H54 (cell line): ENCODE measurements at regions not wholly inside any gene's neighbourhood (a gene's known extent, or its start where the extent isn't known, plus 50 kb on each side); places are given as distances from the start of the nearest gene placed in this dataset.

Experiments
- DNase-seq: peaks from one replicate; pipeline ENCODE4 v3.0.0; 2011; ENCODE audit warnings: low spot score, mixed read lengths; ENCODE audit not compliant: insufficient read length
- FAIRE-seq: peaks from 3 replicates; lab custom pipeline; 2011; peaks lifted over from hg19 to GRCh38; lab: Jason Lieb, UNC
- POLR2A ChIP-seq: IDR thresholded peaks from 2 replicates; pipeline ENCODE4 v1.6.1; 2011; ENCODE audit warnings: low read depth, mild to moderate bottlenecking, low read length

DNA sequence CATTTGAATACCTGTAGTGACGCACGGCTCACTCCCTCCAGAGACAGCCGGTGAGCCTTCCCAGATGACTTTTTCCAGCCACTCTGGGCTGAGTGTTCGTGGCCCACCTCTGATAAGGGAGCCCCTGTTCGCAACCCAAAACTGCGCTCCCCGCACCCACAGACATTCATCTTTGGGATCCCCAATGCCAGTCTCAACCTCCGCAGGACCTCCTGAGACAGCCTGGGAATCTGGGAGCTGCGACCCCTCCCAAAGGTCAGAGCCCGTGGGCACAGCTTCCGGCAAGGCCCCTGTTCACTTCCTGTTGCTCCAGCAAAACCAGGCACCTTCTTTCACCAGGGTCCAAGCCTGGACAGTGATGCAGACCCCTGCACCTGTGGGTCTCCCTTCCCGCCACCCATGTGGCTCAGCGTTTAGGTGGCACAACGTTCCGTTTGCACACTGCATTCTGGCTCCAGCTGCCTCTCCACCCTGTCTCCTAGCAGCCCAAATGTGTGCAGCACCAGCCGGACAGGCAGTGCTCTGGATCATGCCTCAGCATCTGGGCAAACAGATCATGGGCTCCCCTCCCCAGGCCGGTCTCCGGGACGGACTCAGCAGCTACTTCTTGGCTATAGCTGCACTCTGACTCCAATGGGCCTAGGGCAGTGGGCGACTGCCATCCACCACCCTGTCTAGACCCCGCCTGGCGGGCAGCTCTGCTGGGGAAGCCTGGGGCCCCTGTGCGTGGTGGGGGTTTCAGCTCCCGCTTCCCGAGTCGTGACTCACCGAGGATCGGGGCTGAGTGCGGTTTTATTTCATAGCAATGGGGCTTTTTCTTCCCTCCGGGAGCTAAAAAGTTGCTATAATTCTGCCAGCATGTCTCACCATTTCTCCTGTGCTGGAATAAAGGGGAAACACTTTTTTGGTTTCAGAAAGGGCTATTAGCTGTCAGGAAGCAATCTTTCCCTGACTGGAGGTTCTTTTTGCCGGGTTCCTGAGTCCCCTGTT, 156.0 kb downstream of the OLFM1 start:
- TF ChIP-seq POLR2A = no peak
- DNase-seq (no peak), FAIRE-seq (no peak)

GRCh38 chr9:135244271-135245221, 157.1 kb downstream of the OLFM1 start:
- FAIRE-seq = no peak

GRCh38 chr9:135245482-135246247, 158.2 kb downstream of the OLFM1 start:
- no peak for TF ChIP-seq POLR2A
- DNase-seq (no peak), FAIRE-seq (no peak)

More at GRCh38 chr9:135244271-135245221, 157.1 kb downstream of the OLFM1 start:
- DNase-seq = no peak
- TF ChIP-seq POLR2A = no peak

- FAIRE-seq (no peak), DNase-seq (no peak)
- TF ChIP-seq POLR2A = no peak
These were observed 159.1 kb downstream of the OLFM1 start for GRCh38 chr9:135246248-135247205.

- FAIRE-seq (no peak), DNase-seq (no peak)
- TF ChIP-seq POLR2A = no peak
These were observed 159.9 kb downstream of the OLFM1 start for GRCh38 chr9:135247227-135247930.

- DNase-seq (no peak), FAIRE-seq (no peak)
- TF ChIP-seq POLR2A = no peak
These were observed 160.6 kb downstream of the OLFM1 start for GRCh38 chr9:135248111-135248510.

GRCh38 chr9:135248721-135249120, 161.3 kb downstream of the OLFM1 start:
- no peak for TF ChIP-seq POLR2A
- no peak for FAIRE-seq
- no peak for DNase-seq

DNA sequence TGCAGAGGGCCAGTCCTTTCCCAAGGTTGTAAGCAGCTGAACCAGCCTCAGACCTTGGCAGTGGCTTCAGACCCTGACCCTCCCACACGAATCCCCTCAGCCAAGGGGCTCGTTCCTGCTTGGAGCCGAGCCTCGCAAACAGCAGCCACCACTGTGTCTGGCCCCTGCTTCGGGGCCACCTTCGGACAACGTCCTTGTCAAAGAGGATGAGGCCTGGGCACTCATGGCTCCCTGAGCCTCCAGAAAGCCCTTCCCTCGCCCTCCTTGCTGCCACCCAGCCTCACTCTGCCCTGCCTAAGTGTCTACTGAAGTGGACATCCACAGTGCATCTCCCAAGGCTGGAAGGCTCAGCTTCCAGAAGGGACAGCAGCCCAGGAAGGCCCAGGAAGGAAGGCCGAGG, 161.7 kb downstream of the OLFM1 start:
- no peak for TF ChIP-seq POLR2A
- FAIRE-seq (no peak), DNase-seq (no peak)

DNA sequence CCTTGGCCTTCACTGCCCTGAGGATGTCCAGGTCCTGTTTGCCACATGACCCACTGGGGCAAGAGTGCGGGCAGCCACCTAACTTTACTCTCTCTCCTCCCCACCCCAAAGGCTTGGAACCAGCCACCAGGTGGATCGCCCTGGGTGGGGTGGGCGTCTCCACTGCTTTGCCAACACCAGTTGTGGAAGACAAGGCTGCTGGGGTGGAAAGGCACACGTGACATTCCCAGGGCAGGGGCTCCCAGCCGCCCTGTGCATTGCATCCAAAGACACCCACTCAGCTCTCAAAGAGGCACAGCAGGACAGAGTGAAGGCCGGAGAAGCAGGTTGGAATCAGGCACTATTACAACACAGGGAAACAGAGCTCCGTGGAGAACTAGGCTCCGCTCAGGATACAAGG, 162.2 kb downstream of the OLFM1 start:
- DNase-seq = no peak
- FAIRE-seq = no peak
- no peak for TF ChIP-seq POLR2A

- TF ChIP-seq POLR2A = no peak
- FAIRE-seq = no peak
- no peak for DNase-seq
These were observed 163.9 kb downstream of the OLFM1 start for GRCh38 chr9:135251331-135251761.

DNA sequence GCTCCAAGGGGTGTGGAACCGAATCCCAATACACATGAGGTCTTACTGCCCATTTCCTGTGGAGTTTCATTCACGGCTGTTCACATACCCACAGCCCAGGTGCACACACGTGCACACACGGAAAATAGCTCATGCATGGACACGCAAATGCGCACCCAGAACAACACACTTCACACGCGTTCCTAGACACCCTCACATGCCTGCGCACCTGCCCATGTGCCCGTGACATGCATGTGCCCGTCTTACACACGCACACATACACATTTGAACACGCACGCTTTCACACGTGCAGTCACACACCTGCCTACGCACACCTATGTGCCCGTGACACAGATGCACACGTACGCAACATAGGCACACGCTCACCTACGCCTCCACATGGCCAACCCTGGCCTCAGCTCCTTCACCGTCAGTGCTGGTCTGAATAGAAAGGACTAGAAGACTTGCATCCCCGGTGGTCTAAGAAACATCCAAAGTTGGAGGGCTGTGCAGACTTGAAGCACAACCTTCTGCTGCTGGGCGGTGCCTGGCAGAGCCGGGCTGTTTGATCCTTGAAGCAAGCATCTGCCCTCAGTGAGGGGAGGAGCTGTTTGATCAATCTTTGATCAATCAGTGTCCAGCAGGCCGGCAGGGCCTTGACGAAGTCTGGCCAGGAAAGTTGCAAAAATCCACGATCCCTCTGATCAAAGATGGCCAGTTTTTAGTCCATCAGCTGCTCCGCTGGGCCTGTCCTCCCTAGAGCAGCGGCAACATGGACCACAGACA, 164.7 kb downstream of the OLFM1 start:
- FAIRE-seq (no peak), DNase-seq (no peak)
- TF ChIP-seq POLR2A = no peak
